OCI-M2 (cell line): ENCODE measurements at regions not wholly inside any gene's neighbourhood (a gene's known extent, or its start where the extent isn't known, plus 50 kb on each side); places are given as distances from the start of the nearest gene placed in this dataset.

Experiments used
- DNase-seq: peaks from one replicate; lab custom pipeline; 2025; ENCODE audit not compliant: unreplicated experiment; lab: John Stamatoyannopoulos, UW

DNA sequence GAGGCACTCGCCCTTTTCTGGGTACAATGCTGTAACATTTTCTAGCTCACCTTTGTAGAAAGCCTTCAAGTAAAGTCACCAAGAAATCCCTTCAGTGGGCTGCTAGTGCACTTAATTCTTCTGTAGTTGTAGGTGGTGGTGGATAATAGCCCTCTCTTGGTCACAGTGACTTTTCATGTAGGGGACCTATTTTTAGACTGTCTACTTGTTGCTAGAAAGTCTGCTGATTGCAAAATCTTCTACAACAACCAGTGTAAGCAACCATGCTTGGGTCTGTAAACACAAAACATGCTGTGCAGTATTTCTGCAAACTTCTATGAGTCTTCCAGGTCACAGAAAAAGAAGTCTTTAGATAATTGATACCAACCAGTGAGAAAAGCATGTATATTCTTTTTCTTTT is 55.6 kb downstream of the PBDC1 start:
- no peak for DNase-seq

GRCh38 chrX:76248901-76249300 is 76.0 kb downstream of the PBDC1 start:
- no peak for DNase-seq

- DNase-seq: no peak
Observed at GRCh38 chrX:76253432-76253831, 80.6 kb downstream of the PBDC1 start.

DNA sequence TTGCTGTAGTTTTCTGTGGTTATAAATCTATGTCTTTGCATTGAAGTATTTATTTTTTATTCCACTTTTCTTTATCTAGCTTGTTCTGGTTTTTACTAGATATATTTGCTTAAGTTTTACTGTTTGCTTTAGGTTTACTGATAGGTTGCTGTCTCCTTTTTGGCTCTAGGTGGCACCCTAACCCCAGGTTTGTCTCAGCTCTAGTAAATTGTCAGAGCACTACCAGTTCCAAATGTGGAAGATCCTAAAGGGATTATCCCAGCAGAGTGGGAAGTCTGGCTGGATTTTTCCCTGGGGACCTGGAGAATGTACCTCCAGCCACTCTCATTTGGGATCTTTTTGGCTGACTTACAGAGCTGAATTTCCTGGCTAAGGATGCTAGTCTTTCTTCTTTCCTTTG is 106.1 kb downstream of the PBDC1 start:
- DNase-seq: peak; percentile 0
